CD4-positive, alpha-beta T cell treated with Interleukin-15 for 1 hour (primary cell): ENCODE measurements at regions not wholly inside any gene's neighbourhood (a gene's known extent, or its start where the extent isn't known, plus 50 kb on each side); places are given as distances from the start of the nearest gene placed in this dataset.

Experiments
- DNase-seq: peaks from one replicate; pipeline ENCODE4 v3.0.0-alpha.2; 2020

DNA sequence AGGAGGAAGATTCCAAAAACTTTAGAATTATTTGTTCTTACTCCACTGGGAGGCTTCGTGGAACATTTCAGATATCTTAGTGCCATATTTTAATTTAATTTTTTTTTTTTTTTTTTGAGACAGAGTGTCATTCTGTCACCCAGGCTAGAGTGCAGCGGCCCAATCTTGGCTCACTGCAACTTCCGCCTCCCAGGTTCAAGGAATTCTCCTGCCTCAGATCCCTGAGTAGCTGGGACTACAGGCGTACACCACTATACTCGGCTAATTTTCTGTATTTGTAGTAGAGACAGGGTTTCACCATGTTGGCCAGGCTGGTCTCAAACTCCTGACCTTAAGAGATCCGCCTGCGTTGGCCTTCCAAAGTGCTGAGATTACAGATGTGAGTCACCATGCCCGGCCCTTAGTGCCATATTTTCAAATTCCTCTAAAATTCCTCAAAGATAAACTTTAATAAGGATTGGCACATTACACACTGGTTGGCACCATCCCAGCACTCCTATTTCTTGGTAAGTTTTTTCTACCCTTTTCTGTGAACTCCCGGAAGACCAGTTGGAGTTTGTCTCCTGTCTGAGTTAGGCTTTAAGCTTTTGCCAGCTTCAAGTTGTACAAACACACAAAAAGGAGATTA lies 693.7 kb downstream of the MCTP2 start:
- DNase-seq: no peak

DNA sequence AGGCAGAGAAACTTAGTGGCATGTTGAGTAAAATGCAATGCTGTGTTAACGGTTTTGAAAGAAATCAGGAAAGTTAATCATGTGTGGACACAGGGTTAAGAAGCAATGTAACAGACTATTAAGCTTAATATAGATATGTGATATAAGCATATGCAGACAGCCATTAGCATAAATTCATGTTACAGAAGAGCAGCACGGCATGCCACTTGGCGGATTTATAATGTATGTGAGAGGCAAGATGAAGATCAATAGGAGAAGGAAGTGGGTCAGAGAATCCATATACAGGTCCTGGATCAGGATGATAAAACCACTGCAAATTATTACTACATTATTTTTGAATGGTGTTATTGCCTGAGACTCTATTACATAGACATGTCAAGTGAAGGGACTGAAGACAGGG lies 694.3 kb downstream of the MCTP2 start:
- no peak for DNase-seq

DNA sequence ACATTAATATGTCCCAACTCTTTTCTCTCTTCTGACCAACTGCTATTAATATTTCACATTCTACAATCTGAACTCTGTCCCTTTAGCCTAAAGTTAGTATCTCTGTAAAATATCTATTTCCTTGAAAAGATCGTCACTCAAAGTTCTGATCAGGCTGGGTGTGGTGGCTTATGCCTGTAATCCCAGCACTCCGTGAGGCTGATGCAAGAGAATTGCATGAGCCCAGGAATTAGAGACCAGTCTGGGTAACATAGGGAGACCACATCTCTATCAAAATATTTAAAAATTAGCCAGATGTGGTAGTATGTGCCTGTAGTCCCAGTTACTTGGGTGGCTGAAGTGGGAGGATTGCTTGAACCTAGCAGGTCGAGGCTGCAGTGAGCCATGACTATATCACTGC lies 695.6 kb downstream of the MCTP2 start:
- no peak for DNase-seq

DNA sequence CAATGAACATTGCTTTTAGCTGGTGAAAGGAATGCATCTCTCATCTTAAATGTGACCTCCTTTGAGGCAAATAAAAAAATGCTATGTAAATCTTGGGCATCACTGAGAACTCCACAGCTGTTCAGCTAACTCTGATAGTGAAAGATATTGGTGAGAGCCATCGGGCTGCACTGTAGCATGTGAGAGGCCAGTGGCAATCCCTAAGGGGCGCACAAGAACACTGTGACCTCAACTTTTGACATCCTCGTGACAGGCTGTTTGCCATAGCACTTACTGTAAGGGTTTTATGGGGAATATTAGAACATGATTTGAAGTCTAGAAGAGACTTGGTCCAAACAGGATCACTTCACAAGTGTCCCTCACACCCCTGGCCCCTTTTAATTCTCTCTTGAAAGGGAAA lies 697.9 kb downstream of the MCTP2 start:
- DNase-seq: no peak

DNA sequence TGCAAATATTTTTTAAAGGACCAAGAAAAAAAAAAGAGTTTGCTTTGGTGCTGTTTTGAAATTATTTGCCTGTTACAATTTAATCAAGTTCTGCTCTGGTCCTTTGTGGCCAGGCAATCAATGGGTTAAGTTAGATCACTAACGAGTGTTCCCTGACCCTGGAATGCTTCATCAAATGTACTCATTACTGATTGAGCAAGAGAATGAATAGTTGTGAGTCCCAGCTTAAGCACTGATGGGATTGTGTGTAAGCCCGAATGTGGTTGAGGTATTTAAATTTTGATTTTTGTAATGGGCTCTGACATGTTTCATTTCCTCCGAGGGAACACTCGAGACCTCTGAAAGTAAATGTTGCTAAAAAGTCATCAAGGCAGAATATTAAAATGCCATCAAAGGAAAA lies 699.1 kb downstream of the MCTP2 start:
- no peak for DNase-seq

DNA sequence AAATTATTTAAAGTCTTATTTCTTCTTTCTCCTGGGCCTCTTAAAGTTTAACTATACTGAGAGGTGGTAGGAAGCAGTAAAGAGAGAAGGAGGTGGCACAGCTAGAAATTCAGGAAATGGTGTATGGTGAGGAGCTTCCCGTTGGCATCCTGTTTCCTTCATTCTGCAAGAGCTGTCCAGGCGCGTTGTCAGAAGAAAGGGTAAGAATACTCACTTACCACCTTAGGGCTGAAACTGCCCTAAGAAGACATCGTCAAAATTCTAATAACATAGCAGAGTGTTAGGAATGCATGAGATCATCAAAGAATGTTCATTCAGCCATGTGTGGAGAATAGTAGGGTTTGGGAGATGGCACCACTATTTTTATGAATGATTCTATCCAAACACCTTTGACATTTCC lies 699.6 kb downstream of the MCTP2 start:
- no peak for DNase-seq

DNA sequence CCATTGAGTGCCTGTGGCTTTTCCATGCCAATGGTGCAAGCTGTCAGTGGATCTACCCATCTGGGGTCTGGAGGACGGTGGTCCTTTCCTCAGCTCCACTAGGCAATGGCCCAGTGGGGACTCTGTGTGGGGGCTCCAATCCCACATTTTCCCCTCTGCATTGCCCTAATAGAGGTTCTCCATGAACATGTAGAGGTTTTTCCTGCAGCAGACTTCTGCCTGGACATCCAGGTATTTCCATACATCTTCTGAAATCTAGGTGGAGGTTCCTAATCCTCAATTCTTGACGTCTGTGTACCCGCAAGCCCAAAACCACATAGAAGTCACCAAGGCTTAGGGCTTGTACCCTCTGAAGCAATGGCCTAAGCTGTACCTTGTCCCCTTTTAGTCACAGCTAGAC lies 703.1 kb downstream of the MCTP2 start:
- DNase-seq: no peak

DNA sequence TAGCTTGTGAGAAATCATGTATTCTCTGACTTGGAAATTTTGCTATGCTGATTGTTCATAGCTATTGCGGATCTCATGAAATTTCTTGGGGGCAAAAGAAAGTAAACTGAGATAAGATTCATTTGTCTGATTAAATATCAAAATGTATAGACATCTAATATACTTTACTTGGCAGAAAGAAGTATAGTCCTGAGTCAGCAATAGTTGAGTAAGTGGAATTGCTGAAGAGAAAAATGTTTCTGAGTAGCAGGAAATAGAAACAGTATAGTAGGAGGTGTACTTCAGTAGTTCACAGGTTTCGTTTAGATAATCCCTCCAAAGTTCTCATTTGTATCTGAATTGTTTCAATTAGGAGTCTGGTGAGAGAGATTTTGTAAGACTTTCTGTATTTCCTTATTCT lies 705.9 kb downstream of the MCTP2 start:
- DNase-seq: no peak

DNA sequence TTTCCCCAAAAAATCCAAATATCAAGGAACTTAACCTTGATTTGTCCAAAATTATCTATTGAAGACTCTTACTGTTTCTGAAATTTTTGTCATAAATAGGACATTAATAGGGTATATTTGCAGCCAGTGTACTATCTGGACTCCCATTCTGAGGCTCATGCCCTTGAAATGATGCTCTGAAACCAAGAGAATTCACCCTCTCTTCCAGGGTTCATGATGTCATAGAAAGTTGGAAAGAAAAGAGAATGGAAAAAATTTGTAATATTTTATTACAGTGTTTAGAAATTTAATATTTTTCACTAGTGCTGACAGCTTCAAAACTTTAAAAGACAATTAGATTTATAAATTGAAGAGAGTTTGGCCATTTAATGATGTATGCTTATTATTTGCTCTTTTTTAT lies 712.5 kb downstream of the MCTP2 start:
- no peak for DNase-seq

DNA sequence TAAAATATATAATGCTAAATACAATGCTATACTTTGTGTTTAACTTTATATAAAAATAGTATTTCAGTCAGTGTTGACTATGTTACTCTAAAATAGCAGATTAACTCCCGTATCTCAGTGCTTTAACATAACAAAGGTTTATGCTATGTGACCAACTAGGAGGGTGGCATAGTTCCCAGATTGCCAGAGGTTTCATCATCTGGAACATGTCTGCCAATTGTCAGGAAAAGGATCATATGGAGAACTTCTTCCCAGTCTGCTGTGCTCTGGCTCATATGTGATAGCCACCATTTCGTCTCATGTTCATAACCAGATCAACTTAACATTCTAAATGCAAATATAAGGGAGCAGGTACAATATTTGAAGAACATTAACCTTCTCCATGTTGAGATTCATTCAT lies 720.2 kb downstream of the MCTP2 start:
- DNase-seq: no peak

DNA sequence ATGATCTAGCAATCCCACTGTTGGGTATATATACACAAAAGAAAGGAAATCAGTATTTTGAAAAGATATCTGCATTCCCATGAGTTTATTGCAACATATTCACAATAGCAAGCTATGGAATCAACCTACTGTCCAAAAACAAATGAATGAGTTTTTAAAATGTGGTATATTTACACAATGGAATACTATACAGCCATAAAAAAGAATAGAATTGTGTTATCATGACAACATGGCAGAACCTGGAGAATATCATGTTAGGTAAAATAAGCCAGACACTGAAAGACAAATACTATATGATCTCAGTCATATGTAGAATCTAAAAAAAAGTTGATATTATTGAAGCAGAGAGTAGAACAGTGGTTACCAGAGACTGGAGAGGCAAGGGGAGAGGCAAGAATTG lies 732.6 kb downstream of the MCTP2 start:
- no peak for DNase-seq

DNA sequence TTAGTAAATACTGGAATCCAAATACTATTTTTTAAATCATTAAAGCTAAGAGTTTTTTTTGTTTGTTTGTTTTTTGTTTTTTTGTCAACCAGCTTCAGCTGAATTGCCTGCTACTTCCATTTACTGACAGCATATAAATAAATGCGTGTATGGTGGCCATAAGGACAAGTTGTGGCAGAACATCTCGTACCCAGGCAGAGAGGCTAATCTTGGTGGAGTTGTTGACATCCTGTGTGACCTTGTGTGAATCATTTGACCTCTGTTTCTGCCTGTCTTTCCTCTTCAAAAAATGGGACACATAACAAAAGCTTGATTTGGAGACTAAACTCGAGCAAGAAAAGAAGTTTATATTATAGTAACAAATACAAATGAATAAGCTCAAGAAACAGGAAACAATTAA lies 734.2 kb downstream of the MCTP2 start:
- DNase-seq: no peak

DNA sequence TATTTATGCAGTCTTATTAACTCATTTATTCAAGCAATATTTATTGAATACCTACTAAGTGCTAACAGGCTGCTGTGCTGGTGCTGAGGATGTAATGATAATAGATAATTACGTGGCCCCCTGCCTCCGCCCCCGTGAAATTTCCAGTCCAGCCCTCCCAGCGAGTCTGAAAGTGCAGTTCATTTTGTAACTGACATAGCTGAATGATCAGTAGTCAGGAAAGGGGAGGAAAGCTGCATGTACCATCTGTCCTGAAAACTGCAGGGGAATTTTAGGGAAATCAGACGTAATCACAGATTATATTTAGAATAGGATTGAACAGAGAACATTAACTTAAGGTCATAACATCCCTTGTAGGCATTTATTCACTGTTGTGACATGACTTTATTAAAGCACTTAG lies 736.8 kb downstream of the MCTP2 start:
- no peak for DNase-seq

DNA sequence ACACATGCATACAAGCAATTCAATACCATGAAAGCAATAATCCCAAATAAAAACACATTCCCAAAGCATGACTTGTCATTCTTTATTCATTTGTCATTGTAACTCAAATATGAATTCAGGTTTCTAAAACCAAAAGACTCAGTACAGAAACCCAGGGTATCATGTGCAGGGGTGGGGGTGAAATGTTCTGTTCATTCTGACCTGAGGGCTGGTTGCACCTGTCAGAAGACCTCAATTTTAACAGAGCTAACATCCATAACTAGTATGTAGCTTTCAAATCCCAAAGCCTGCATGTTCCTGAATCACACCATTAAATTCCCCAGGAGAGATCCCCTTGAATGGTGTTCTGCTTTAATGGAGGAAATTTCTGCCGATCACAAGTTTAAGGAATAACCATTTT lies 738.7 kb downstream of the MCTP2 start:
- no peak for DNase-seq

DNA sequence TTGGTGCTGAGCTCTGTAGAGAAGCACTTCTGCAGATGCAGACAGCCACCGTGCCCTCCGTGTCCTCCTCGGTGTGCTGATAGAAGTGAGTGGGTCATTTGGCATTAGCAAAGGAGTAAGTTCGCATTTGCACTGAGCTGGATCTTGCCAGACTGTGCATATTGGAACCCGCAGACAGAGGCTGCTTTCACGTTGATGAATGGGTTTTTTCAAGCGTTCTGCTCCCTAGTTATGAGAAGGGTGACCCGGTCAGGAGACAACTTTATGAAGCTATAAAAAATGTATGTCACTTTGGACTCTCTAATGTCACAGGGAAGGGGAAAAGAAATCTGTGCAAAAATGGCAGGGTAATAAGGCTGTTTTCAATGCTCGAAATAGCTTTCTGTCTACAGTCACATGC lies 739.4 kb downstream of the MCTP2 start:
- DNase-seq: no peak

DNA sequence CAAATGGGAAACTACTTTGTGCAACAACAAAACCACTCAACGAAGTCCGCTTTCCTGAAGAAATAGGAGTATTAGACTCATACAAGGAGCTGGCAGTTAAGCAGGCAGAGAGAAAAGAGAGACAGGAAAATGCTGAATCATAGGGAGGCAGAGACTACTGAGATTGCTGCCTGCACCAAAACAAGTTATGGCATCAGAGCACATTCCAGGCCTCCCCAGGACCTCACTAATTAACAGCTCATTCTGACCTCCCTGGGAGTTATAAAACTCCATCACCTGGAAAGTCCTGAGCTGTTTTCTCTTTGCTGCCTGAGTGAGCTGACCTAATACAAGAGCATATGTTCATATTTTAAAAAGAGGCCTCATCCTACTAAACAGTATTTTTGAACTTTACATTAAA lies 741.0 kb downstream of the MCTP2 start:
- no peak for DNase-seq

DNA sequence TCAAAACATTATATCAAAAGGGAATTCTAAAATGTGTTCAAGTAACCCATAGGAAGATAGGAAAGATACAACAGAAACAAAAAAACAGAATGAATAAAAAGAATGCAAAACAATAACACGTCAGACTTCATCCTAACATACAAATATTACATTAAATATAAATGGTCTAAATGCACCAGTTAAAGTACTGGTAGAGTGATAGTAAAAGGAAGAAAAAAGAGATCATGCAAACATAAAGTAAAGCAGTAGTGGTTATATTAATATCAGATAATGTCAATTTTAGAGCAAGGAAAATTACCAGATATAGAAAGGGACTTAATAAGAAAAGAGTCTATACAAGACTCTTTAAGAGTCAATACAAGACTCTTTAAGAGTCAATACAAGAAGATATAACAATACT lies 755.7 kb downstream of the MCTP2 start:
- no peak for DNase-seq

DNA sequence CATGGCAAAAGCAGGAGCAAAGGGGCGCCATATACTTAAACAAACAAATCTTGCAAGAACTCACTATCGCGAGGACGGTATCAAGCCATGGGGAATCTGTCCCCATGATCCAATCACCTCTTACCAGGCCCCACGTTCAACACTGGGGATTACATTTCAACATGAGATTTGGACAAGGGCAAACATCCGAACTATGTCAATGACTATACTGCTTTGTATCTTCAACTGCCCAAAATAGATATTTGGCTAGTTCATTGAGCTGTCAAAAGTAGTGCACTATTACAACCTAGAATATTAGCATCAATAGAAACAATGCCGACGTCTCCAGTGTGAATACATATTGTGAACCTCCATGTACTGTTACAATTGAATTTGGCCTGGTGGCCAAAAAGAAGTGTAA lies 760.4 kb downstream of the MCTP2 start:
- no peak for DNase-seq

DNA sequence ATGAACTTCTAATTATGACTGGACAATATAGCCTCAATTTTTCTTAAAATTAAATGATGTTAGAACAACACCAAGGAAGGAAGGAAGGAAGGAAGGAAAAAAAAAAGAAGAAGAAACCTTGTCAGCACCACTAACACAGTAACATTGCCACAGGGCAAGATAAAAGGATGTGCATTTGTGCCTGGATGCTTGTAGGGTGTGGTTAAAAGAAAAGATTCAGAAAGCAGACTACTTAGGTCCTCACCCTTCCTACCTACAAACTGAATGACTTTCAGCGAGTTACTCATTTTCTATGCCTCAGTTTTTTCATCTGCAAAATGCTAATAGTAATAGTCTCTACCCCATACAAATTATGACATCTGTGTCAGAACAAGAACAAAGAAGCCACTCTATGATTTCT lies 778.3 kb downstream of the MCTP2 start:
- no peak for DNase-seq

DNA sequence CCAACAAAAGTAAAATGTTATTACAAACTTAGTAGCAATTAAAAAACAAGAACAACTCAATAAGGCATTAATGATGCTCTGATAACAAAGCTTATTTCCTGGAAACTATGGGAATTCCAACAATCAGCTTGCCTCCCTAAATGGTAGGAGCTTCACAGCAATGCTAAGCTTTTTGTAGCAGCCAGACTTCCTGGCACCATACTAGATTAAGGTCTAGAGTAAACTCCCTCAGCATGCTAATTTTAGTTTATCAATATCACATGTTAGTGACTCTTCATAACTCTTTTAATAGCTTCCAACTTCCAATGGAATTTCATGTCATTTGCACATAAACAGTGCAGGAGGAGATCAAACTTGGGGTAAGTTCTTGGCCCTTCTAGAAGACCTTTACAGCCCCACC lies 782.0 kb downstream of the MCTP2 start:
- DNase-seq: no peak

DNA sequence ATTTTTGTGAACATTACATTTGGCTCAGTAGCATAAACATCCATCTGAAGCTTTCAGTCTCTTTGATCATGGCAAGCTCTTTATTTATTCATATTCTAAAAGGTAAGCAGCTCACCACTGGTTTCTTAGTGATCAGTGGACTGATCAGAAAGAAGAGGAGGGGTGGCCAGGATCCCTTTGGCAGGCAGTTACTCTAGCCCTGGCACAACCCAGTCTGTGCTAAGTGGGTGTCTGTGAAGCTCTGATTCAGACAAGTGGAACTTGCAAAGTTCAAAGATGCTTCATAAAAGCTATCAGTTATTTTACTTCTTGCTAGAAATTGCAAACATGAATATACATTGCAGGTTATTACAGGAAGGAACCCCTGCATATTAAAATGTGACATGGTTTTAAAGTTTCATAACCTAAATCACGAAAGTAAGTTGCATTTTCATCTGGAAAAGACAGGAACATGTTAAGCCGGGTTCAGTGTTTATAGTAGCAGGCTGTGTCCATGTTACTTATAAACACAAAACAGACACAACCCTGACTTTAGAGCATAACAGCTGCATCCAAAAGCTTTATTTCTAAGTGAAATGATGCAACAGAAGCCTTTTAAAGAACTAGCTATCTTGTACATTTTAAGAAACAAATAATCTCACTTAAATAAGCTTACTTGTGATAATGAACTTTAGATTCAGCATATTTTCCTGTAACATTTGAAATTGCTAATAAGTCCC lies 785.3 kb downstream of the MCTP2 start:
- no peak for DNase-seq

DNA sequence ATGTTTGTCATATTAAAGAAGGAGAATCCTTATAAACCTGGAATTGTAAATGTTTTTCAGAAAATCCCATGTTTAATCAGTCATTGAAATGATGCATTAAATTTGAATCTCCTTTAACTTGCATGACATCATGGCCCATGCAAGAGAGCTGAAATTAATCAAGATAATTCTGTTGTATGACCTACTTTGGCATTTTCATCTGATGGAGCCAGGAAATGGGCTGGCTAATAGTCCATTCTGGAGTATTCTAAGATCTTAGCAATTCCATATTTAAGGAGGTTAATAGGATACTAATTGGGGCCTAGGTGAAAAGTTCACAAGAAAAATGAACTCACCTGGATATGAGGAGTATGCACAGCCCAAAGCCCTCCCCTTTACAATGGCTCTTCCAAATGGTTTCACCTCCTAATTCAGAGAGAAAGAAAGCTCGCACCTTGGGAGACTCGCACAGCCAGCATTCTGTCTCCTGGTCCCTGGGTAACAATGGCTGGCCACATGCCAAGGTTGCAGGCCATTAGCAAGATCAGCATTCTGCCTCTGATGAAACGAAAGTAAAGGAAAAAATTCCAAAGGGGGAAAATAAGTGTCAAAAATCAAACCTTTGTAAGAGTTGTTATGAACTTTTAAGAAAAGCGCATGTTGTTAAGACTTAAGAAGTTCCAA lies 786.4 kb downstream of the MCTP2 start:
- DNase-seq: no peak

DNA sequence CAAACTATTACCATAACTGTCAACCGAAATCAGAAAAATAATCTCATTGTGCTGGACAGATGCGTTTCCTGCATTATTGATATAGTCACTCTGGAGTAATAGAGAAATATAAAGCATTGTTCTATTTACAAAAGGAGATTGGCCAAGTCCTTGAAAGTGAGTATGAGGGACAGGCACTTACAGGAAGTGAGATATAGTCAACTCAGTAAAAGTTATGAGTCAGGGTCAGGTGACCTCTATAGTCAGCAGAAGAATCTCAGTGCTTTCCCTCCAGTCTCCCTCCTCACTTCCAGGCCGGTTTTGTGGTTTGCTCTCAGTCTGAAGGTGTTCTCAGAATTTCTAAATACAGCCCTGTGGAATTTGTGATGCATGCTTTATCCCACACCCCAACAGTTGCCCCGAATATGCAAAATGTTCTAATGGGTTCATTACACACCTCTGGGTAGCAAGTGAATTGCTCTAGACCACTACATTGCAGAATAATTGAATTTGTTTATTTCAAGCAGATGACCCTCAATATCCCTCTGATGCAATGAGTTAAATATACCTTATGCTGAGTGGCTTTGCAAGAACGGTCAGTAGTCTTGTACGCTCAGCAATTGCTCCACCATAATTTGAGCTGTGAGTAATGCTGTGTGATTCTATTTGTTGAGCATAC lies 787.7 kb downstream of the MCTP2 start:
- DNase-seq: no peak

DNA sequence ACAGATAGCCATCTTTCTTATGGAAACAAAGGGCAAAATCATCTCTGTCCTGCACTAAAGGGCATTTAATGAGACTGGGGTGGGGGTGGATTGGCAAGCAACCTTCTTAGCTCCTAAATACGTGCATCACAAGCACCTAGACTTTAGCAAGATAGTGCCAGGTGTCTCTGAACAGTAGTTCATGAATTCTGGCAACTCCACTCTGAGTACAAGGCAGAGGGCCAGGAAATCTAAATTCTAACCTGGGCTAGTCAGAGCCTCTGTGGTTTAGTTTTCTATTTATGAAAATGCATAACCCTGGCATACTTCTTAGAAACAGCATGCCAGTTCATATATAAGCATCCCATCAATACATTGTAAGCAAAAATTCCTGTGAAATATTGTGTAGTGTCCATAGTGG lies 788.5 kb downstream of the MCTP2 start:
- no peak for DNase-seq
